K562 (cell line): ENCODE measurements at regions not wholly inside any gene's neighbourhood (a gene's known extent, or its start where the extent isn't known, plus 50 kb on each side); places are given as distances from the start of the nearest gene placed in this dataset.

Experiments
- CREM ChIP-seq: IDR thresholded peaks from 2 replicates; pipeline ENCODE4 v1.6.1; 2014; ENCODE audit warnings: antibody characterized with exemption, low read depth
- DACH1 ChIP-seq: fragments of 450-650 bp; IDR thresholded peaks from 2 replicates; pipeline ENCODE4 v1.6.1; 2018; ENCODE audit not compliant: partially characterized antibody
- ETS1 ChIP-seq: conservative IDR thresholded peaks from 2 replicates; pipeline ENCODE4 v1.6.1; 2011; ENCODE audit warnings: low read depth, mild to moderate bottlenecking, low read length; ENCODE audit not compliant: control insufficient read depth
- GABPA ChIP-seq: fragments of 200-800 bp; sonication (Bioruptor generic); conservative IDR thresholded peaks from 2 replicates; pipeline ENCODE4 v1.6.1; 2016; ENCODE audit warnings: low read depth, missing genetic modification characterization, missing compliant biosample characterization
- SAFB2 ChIP-seq: fragments of 200-400 bp; formaldehyde crosslinking; IDR thresholded peaks from 2 replicates; pipeline ENCODE4 v1.6.1; 2018; ENCODE audit warnings: borderline replicate concordance, low read length, low read depth, moderate library complexity; ENCODE audit not compliant: severe bottlenecking
- SMC3 ChIP-seq: conservative IDR thresholded peaks from 2 replicates; pipeline ENCODE4 v1.6.1; 2011; ENCODE audit warnings: low read depth, low read length, improper control_type of control experiment; ENCODE audit not compliant: insufficient read depth
- SNRNP70 ChIP-seq: fragments of 200-400 bp; formaldehyde crosslinking; optimal IDR thresholded peaks from 2 replicates; pipeline ENCODE3; 2017; ENCODE audit warnings: low read depth, low read length
- SREBF2 ChIP-seq: sonication (generic); formaldehyde crosslinking; IDR thresholded peaks from 2 replicates; pipeline ENCODE4 v1.4.0; 2020; ENCODE audit warnings: mild to moderate bottlenecking, missing genetic modification reagents
- TAF9B ChIP-seq: fragments of 450-650 bp; IDR thresholded peaks from 2 replicates; pipeline ENCODE4 v1.6.1; 2018; ENCODE audit warnings: mild to moderate bottlenecking; ENCODE audit not compliant: partially characterized antibody
- USF2 ChIP-seq: sonication (generic); formaldehyde crosslinking; IDR thresholded peaks from 2 replicates; pipeline ENCODE4 v1.5.0; 2020; ENCODE audit warnings: missing genetic modification reagents
- XRCC4 ChIP-seq: IDR thresholded peaks from one replicate; pipeline ENCODE4 v1.6.1; 2011; ENCODE audit not compliant: insufficient read depth, insufficient read length; ENCODE audit errors: extremely low read depth
- ZNF175 ChIP-seq: fragments of 200-800 bp; sonication (Bioruptor generic); IDR thresholded peaks from 2 replicates; pipeline ENCODE4 v1.6.1; 2016; ENCODE audit warnings: low read depth, mild to moderate bottlenecking, missing genetic modification characterization, missing compliant biosample characterization
- ZNF778 ChIP-seq: fragments of 450-650 bp; formaldehyde crosslinking; IDR thresholded peaks from 2 replicates; pipeline ENCODE4 v1.4.0; 2020; ENCODE audit warnings: mild to moderate bottlenecking, moderate library complexity
- TF ChIP-seq, protein P1 (sequence below), 3 experiments: fragments of 200-800 bp in 1 of 3; sonication (Bioruptor generic) in 1 of 3; sonication (generic) in 1 of 3; formaldehyde crosslinking in 1 of 3; IDR thresholded peaks; 2 replicates each; pipeline versions ENCODE4 v1.6.1 to v1.8.0; 2016 to 2022; ENCODE audit warnings: mild to moderate bottlenecking in 2 of 3, missing compliant biosample characterization in 2 of 3, missing genetic modification characterization in 2 of 3, missing genetic modification reagents in 1 of 3
- TF ChIP-seq, protein P2 (sequence below): fragments of 250-450 bp; sonication (Bioruptor Pico); IDR thresholded peaks from 2 replicates; pipeline ENCODE4 v1.4.0; 2020

GRCh38 chr4:82223715-82224114 lies 150.1 kb downstream of the HNRNPD start (continued):
- TF ChIP-seq XRCC4 (no peak), CREM (peak; percentile 62), SAFB2 (no peak), TAF9B (no peak), GABPA (tag) (no peak), ZNF175 (CRISPR knock-in tag) (no peak), DACH1 (no peak), ETS1 (no peak), SMC3 (no peak), SREBF2 (no peak), USF2 (peak; percentile 55), SNRNP70 (no peak), ZNF778 (CRISPR knock-in tag) (no peak)
- TF ChIP-seq, protein P1, sequence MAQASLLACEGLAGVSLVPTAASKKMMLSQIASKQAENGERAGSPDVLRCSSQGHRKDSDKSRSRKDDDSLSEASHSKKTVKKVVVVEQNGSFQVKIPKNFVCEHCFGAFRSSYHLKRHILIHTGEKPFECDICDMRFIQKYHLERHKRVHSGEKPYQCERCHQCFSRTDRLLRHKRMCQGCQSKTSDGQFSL (CRISPR knock-in tag; IDR thresholded peaks at IDR 0.05) = no peak
- TF ChIP-seq, protein P1 (tag; IDR thresholded peaks at IDR 0.05) = no peak
- TF ChIP-seq, protein P2, sequence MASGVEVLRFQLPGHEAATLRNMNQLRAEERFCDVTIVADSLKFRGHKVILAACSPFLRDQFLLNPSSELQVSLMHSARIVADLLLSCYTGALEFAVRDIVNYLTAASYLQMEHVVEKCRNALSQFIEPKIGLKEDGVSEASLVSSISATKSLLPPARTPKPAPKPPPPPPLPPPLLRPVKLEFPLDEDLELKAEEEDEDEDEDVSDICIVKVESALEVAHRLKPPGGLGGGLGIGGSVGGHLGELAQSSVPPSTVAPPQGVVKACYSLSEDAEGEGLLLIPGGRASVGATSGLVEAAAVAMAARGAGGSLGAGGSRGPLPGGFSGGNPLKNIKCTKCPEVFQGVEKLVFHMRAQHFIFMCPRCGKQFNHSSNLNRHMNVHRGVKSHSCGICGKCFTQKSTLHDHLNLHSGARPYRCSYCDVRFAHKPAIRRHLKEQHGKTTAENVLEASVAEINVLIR (CRISPR knock-in tag) = no peak
